GM18505 (cell line): ENCODE measurements at regions not wholly inside any gene's neighbourhood (a gene's known extent, or its start where the extent isn't known, plus 50 kb on each side); places are given as distances from the start of the nearest gene placed in this dataset.

Experiments
- ATAC-seq: cut with Tn5 transposase; IDR thresholded peaks from one replicate; pipeline ENCODE4 v1.9.1; 2021; ENCODE audit not compliant: unreplicated experiment
- POLR2A ChIP-seq: IDR thresholded peaks from 4 replicates; pipeline ENCODE4 v1.6.1; 2011; ENCODE audit warnings: borderline replicate concordance; ENCODE audit not compliant: insufficient read depth, insufficient read length; ENCODE audit errors: extremely low read depth

DNA sequence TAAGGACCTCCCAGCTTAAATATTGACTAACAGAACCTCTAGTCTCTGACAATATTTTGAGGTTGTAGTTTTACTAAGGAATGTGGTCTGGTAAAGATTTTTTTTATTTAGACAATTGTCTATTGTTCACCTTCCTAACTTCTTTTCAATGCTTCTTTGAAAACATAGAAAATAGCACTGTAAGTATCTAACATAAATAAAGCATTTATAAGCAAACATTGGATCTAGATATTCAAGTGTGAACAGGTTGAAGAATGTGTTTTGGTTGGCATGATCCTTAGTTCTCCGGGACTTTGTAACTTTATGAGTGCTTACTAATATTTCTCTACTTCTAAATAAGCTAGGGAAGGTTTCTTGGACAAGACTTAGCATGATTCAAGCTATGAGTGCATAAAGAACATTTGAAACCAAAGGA is 285.4 kb upstream of the ARSJ start:
- no peak for TF ChIP-seq POLR2A
- ATAC-seq: no peak

DNA sequence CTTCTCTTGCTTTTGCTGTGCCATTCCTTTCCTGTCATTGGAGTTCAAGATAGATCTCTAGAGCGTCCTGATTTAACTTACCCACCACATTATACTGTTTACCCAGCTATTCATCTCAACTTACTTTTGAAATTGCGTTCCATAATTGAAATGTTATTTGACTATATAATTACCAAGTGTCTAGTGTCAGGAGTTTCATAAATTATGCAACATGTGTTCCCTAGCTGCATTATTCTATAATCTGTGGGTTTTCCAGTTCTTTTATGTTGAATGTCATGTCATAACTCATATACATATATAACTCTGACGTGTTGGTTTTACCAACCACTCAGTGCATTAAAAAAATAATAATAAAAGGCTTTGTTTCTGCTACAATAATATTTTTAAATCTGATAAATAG is 285.9 kb upstream of the ARSJ start:
- TF ChIP-seq POLR2A: no peak

DNA sequence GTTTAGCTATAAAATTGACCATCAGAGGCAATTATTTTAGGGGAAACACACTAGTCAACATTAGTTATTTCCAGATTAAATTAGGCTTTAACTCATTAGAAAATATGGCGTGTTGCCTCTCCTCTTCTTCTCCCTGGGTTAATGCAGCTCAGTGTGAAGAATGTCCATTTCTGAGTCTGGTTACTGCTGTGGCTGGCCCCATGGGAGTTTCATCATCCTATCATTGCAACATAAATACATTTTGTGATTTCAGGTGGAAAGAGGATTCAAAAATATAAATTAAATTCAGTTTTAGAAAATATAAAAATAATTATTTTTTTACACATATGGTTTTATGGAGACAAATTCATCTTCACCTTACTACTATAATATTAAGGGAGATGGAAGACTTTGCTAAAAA is 288.5 kb upstream of the ARSJ start:
- ATAC-seq: no peak
- no peak for TF ChIP-seq POLR2A

More for the DNA sequence above, 285.9 kb upstream of the ARSJ start:
- no peak for ATAC-seq

DNA sequence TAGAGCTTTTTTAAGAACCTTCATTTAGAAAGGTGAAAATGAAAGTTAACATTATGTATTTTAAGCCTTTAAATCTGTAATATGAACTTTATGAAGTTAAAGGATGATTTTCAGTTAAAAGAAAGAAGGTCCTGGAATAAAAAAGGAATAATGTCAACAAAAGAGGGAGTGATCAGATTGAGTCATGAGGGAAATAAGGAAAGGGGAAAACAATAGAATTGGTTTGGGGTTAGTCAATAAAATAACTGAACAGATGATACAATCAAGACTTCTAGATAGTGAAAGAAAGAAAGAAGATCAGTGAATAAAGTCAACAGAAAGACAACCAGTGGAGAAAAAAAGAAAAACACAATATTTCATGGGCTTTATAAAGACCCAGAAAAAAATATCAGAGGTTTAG is 291.6 kb upstream of the ARSJ start:
- no peak for ATAC-seq
- TF ChIP-seq POLR2A: no peak

DNA sequence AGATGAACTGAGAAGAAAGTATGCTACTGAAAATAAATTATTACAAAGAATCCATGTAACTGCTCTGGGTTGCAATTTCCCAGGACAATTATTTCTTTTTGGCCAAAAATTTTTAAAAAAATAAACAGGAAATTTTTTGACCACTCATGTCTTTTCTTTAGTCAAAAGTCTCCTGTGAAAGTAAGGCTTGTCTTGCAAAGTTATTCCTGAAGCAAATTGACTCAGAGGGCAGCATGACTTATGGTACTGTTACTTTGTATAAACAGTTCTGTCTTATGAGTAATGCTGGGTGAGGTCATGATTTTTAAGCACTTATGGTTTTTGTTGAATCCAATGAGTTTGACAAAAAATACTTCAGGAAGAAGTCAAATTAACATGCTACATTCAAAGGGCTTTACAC is 292.8 kb upstream of the ARSJ start:
- TF ChIP-seq POLR2A: no peak
- ATAC-seq: no peak

DNA sequence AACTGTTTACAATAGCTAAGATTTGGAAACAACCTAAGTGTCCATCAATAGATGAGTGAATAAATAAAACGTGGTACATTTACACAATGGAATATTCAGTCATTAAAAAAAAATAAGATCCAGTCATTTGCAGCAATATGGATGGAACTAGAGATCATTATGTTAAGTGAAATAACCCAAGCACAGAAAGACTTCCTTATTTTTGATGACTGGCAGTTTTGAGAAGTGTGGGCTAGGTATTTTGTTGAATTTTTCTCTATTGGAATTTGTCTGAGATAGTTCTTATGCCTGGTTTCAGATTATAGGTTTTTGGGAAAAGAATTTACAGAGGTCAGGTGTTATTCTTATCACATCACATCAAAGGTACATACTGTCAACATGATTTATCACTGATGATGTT is 293.8 kb upstream of the ARSJ start:
- no peak for ATAC-seq

DNA sequence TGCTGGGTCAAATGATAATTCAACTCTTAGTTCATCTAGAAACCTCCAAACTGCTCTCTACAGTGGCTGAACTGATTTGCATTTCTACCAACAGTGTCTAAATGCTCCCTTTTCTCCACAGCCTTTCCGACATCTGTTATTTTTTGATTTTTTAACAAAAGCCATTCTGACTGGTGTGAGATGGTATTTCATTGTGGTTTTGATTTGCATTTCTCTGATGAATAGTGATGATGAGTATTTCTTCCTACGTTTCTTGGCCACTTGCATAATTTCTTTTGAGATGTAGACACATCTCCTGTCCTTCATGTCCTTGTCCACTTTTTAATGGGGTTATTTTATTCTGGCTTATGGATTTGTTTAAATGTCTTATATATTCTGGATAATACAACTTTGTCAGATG is 298.2 kb upstream of the ARSJ start:
- no peak for ATAC-seq
- TF ChIP-seq POLR2A: no peak

More for the DNA sequence above, 293.8 kb upstream of the ARSJ start:
- TF ChIP-seq POLR2A: no peak

DNA sequence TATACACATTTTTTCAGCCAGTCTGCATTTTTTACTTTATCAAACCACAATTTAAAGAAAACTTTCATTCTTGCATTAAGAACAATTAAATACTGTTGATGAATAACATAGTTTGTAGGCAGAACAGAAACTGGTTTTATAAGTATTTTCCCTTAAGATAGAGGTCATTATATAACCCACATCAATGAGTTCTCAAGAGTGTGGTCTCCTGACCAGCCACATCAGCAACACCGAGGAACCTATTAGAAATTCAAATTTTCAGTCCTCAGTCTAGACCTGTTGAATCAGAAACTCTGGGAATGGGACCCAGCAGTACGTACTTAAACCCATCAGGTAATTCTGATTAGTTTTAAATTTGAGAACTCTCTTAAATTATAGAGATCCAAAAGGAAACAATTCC is 299.6 kb upstream of the ARSJ start:
- ATAC-seq: no peak
- no peak for TF ChIP-seq POLR2A

DNA sequence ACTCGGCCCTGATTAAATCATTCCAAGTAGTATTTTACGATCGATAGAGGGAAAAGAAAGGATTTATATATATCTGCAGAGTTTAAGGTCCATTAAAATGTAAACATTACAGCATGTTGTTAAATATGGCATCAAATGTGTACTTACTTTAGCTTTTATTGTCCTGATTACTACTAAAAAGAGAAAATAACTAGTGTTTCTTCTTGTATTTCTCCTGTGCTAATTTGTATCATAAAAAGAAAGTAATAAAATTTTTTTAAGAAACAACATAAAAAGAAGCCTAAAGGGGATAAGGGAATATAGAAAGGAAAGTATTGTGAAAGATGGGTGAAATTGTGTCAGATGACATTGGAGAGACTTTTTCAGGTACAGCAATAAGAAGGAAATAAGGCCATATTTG is 300.3 kb upstream of the ARSJ start:
- no peak for ATAC-seq
- no peak for TF ChIP-seq POLR2A

DNA sequence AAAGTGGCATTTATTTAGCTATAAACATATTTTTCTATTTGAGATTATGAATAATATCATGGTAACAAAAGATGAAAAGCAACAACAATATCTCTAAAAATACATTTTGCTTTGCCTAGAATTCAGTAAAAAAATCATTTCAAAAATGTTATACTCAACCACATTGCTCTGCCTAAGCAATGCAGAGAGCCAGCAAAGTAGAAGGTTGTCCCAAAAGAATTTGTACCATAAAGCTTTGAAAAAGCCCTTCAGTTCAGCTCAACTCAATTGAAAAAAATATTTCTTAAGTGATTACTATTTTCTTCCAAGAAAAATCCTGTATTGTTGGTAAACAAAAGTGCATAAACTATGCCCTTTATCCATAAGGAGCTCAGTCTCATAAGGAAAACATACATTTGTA is 301.2 kb upstream of the ARSJ start:
- TF ChIP-seq POLR2A: no peak
- no peak for ATAC-seq

DNA sequence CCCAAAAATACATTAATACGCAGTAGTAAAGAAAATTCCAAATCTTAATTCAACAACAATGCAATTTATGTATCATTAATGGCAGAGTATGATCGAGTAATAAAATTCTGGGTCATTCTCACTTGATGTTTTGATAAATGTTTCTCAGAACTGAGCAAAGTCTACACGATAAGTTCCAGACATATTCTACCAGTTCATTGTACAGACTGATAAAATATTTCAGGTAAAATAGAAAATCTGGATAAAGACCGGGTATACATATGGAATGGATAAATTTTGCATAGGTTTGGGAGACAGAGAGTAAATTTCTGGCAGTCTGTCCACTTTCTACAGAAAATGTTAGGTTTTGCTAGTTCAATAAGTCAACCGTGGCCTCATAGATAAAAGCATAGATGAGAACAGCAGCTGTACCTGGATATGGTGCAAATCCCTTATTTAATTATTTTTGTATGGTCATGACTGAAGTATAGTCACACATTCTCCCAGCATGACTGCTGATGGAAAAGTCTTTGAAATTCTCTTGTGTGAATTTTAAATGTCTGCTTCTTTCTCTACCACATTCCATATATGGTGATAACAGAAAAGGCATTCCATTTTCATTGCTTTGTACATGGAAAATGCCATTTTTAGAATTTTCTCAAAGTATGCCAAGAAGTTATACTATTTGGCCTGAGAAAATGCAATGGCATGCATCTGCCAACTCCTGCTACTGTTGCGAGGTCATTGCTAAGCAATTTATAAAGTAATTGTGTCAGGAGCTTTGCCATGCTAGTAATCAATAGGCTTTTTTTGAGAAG is 301.9 kb upstream of the ARSJ start:
- no peak for ATAC-seq
- TF ChIP-seq POLR2A: no peak

DNA sequence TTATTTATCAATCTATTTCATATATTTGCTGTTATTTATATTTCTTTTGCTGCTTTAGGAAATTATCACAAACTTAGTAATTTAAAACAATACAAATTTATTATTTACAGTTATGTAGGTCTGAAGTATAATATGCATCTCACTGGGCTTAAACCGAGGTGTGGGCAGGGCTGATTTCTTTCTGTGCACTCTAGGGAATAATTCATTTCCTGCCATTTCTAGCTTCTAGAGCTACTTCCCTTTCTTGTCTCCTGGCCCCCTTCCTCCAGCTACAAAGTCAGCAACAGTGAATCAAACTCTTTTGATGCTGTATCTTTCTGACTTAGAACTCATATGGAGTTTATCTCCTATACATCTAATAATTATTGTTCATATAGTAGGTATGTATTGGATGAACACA is 303.5 kb upstream of the ARSJ start:
- no peak for TF ChIP-seq POLR2A
- no peak for ATAC-seq

DNA sequence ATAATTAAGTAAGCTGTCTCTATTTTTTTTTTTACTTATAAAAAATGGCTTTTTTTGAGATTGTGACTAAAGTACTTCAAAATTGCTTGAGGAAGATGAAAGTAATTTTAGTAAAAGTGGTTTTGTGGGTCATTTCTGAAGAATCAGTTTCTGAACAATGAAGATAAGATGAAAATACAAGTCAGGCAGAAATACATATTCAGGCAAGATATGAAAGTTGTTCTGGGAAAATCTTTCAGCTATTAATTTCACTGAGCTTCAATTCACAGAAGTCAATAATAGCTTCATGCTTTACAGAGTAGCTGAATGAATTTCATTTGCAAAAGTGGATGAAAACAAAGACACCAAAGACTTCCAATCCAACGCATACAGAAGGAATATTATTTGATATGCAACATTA is 305.2 kb upstream of the ARSJ start:
- TF ChIP-seq POLR2A: no peak
- ATAC-seq: no peak

DNA sequence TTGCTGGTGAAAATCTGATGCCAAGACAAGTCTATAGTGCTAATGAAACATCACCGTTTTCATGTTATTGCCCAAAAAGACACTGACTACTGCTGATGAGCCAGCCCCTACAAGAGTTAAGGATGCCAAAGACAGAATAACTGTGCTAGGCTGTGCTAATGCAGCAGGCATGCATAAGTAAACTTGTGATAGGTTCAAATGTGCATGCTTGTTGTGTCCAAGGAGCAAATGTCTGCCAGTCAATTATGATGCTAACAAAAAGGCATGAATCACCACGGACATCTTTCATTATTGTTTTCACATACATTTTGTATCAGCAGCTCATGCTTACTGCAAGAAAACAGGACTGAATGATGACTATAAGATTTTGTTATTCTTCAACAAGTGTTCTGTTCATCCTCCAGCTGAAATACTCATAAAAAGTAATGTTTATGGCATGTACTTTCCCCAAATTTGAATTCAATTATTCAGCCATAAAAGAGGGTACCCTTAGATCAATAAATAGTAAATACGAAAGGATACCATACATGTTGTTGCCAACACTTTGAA is 306.9 kb upstream of the ARSJ start:
- ATAC-seq: no peak
- TF ChIP-seq POLR2A: no peak
